CD14-positive monocyte (primary cell): ENCODE measurements at regions not wholly inside any gene's neighbourhood (a gene's known extent, or its start where the extent isn't known, plus 50 kb on each side); places are given as distances from the start of the nearest gene placed in this dataset.

Source experiments
- DNase-seq, 3 donors: peaks; one replicate each; pipeline ENCODE4 v3.0.0-alpha.2; 2011 to 2022
- H2AFZ ChIP-seq: 2 replicates; pipeline ENCODE4 v1.6.0; 2012; ENCODE audit warnings: mild to moderate bottlenecking, low read depth, low read length, inconsistent platforms; ENCODE audit not compliant: insufficient read depth, poor library complexity, severe bottlenecking
- H3K27ac ChIP-seq, 2 donors: 1 replicate in 1 of 2; 2 replicates in 1 of 2; pipeline ENCODE4 v1.5.1; 2012 to 2013; ENCODE audit warnings: low read length in 2 of 2, control low read depth in 1 of 2, inconsistent platforms in 1 of 2, low read depth in 1 of 2, mild to moderate bottlenecking in 1 of 2
- H3K27me3 ChIP-seq, 2 donors: one replicate each; pipeline versions ENCODE4 v1.6.0 to v1.6.1; 2011 to 2013; ENCODE audit warnings: low read length in 2 of 2; ENCODE audit not compliant: control insufficient read depth in 2 of 2, insufficient read depth in 2 of 2
- H3K36me3 ChIP-seq, 2 donors: replicated peaks in 1 of 2; 1 replicate in 1 of 2; 2 replicates in 1 of 2; pipeline versions ENCODE4 v1.5.1 to v1.6.1; 2012 to 2013; ENCODE audit warnings: low read length in 2 of 2, control low read depth in 1 of 2, inconsistent platforms in 1 of 2, mild to moderate bottlenecking in 1 of 2; ENCODE audit not compliant: insufficient read depth in 2 of 2, control insufficient read depth in 1 of 2
- H3K4me1 ChIP-seq, 2 donors: 1 replicate in 1 of 2; 2 replicates in 1 of 2; pipeline versions ENCODE4 v1.5.1 to v1.6.1; 2012 to 2013; ENCODE audit warnings: low read length in 2 of 2, control low read depth in 1 of 2, inconsistent platforms in 1 of 2, mild to moderate bottlenecking in 1 of 2, moderate library complexity in 1 of 2; ENCODE audit not compliant: insufficient read depth in 2 of 2, control insufficient read depth in 1 of 2
- H3K4me2 ChIP-seq: replicated peaks from 2 replicates; pipeline ENCODE3; 2012; ENCODE audit warnings: low read length, moderate library complexity, mild to moderate bottlenecking; ENCODE audit not compliant: poor library complexity, severe bottlenecking; ENCODE audit errors: extremely low read depth
- H3K4me3 ChIP-seq, 3 experiments: fragments of 200-600 bp in 1 of 3; sonication (generic) in 1 of 3; replicated peaks in 1 of 3; 1 replicate in 2 of 3; 2 replicates in 1 of 3; pipeline ENCODE4 v1.5.1; 2011 to 2013; ENCODE audit warnings: low read length in 3 of 3, mild to moderate bottlenecking in 3 of 3, control low read depth in 2 of 3, low read depth in 2 of 3, inconsistent platforms in 1 of 3, moderate library complexity in 1 of 3
- H3K79me2 ChIP-seq: 2 replicates; pipeline ENCODE4 v1.6.0; 2012; ENCODE audit warnings: mild to moderate bottlenecking, control low read depth, inconsistent platforms, low read length, moderate library complexity; ENCODE audit not compliant: insufficient read depth
- H3K9ac ChIP-seq: 2 replicates; pipeline ENCODE4 v1.6.0; 2017; ENCODE audit warnings: low read length, mild to moderate bottlenecking; ENCODE audit not compliant: insufficient read depth, poor library complexity, severe bottlenecking
- H3K9me3 ChIP-seq, 2 donors: replicated peaks in 1 of 2; 1 replicate in 1 of 2; 2 replicates in 1 of 2; pipeline versions ENCODE4 v1.5.1 to v1.6.1; 2012 to 2013; ENCODE audit warnings: low read length in 2 of 2, control low read depth in 1 of 2; ENCODE audit not compliant: control insufficient read depth in 1 of 2, insufficient read depth in 1 of 2
- H4K20me1 ChIP-seq: 2 replicates; pipeline ENCODE4 v1.6.0; 2012; ENCODE audit warnings: mild to moderate bottlenecking, low read length, control low read depth, moderate library complexity; ENCODE audit not compliant: insufficient read depth
- H3K27ac Mint-ChIP-seq, 7 donors: one replicate each; pipeline ENCODE4 v1.8.0; 2020; ENCODE audit warnings: mild to moderate bottlenecking in 7 of 7, mixed read lengths in 7 of 7, moderate library complexity in 6 of 7, inconsistent platforms in 2 of 7
- H3K27me3 Mint-ChIP-seq, 3 donors: one replicate each; pipeline ENCODE4 v1.8.0; 2021 to 2022; ENCODE audit warnings: low read depth in 3 of 3, mild to moderate bottlenecking in 3 of 3, mixed read lengths in 3 of 3, moderate library complexity in 3 of 3, inconsistent platforms in 1 of 3
- H3K36me3 Mint-ChIP-seq, 2 donors: one replicate each; pipeline ENCODE4 v1.8.0; 2020; ENCODE audit warnings: mixed read lengths in 2 of 2, inconsistent platforms in 1 of 2, mild to moderate bottlenecking in 1 of 2
- H3K4me1 Mint-ChIP-seq: one replicate; pipeline ENCODE4 v1.8.0; 2020; ENCODE audit warnings: mild to moderate bottlenecking, mixed read lengths
- H3K4me3 Mint-ChIP-seq, 2 donors: one replicate each; pipeline ENCODE4 v1.8.0; 2020; ENCODE audit warnings: mild to moderate bottlenecking in 2 of 2, mixed read lengths in 2 of 2, moderate library complexity in 1 of 2
- H3K9me3 Mint-ChIP-seq, 7 donors: one replicate each; pipeline ENCODE4 v1.8.0; 2020 to 2022; ENCODE audit warnings: mixed read lengths in 7 of 7, mild to moderate bottlenecking in 6 of 7, moderate library complexity in 6 of 7, inconsistent platforms in 2 of 7
- CTCF ChIP-seq: fragments of 200-600 bp; IDR thresholded peaks from one replicate; pipeline ENCODE4 v1.8.0; 2022; ENCODE audit warnings: antibody characterized with exemption, mild to moderate bottlenecking
- WGBS: methylation state at CpG from one replicate; pipeline ENCODE4 v1.1.5; 2013; ENCODE audit warnings: missing lambda C conversion rate; ENCODE audit not compliant: insufficient coverage; 5-methylcytosine and 5-hydroxymethylcytosine counted together
- intact Hi-C, 2 donors: fragments of 100-400 bp; cut with micrococcal nuclease; formaldehyde crosslinking; loops; one replicate each; pipeline versions ENCODE4 v1.15.0 to v1.15.1; 2023

GRCh38 chr3:106756901-106757300, 620.3 kb upstream of the CCDC54 start:
- H3K4me2 ChIP-seq, result no peak overlapping the region
- no peaks in the 10 kb centered on the region for H3K9me3 ChIP-seq
- no peaks in the 10 kb centered on the region for H3K36me3 Mint-ChIP-seq
- H3K27me3 Mint-ChIP-seq, result no peaks in the 10 kb centered on the region
- peaks cover 0 to 7% (median 4%) of the 10 kb centered on the region in 7 donors for H3K9me3 Mint-ChIP-seq
- no peaks in the 10 kb centered on the region for H3K36me3 ChIP-seq
- no peak overlapping the region for H3K4me3 ChIP-seq
- no peak overlapping the region for H3K27ac ChIP-seq
- no peaks in the 10 kb centered on the region for H3K4me1 Mint-ChIP-seq
- no peak overlapping the region for H3K4me3 Mint-ChIP-seq
- no peak for TF ChIP-seq CTCF
- H3K9ac ChIP-seq, result no peak overlapping the region
- WGBS, result 56% methylated on average over 1 of the region's 3 CpGs
- no peak overlapping the region for H3K27ac Mint-ChIP-seq
- H4K20me1 ChIP-seq, result no peaks in the 10 kb centered on the region
- no peaks in the 10 kb centered on the region for H3K27me3 ChIP-seq
- no peaks in the 10 kb centered on the region for H3K4me1 ChIP-seq
- no peak for DNase-seq
- intact Hi-C loops, result no loop called here
- H2AFZ ChIP-seq, result no peak overlapping the region
- no peaks in the 10 kb centered on the region for H3K79me2 ChIP-seq

GRCh38 chr3:106758459-106758858, 618.8 kb upstream of the CCDC54 start:
- Mint-ChIP-seq H3K36me3 (no peaks in the 10 kb centered on the region), H3K27ac (no peak overlapping the region), H3K4me3 (no peak overlapping the region), H3K9me3 (peaks cover 0 to 5% (median 3%) of the 10 kb centered on the region in 7 donors), H3K4me1 (no peaks in the 10 kb centered on the region), H3K27me3 (no peaks in the 10 kb centered on the region)
- Histone ChIP-seq H3K4me2 (no peak overlapping the region), H3K27ac (no peak overlapping the region), H2AFZ (no peak overlapping the region), H3K4me1 (no peaks in the 10 kb centered on the region), H4K20me1 (no peaks in the 10 kb centered on the region), H3K36me3 (no peaks in the 10 kb centered on the region), H3K9ac (no peak overlapping the region), H3K4me3 (no peak overlapping the region), H3K9me3 (no peaks in the 10 kb centered on the region), H3K27me3 (no peaks in the 10 kb centered on the region), H3K79me2 (no peaks in the 10 kb centered on the region)
- no peak for DNase-seq
- no peak for TF ChIP-seq CTCF
- no CpG with 5 or more reads among the region's 2 CpGs for WGBS
- intact Hi-C loops, result no loop called here
